Duodenal mucosa (tissue), 2 donors: ENCODE measurements at regions not wholly inside any gene's neighbourhood (a gene's known extent, or its start where the extent isn't known, plus 50 kb on each side); places are given as distances from the start of the nearest gene placed in this dataset.

Experiments
- H3K27ac ChIP-seq: one replicate; pipeline ENCODE4 v1.7.0; 2013; ENCODE audit warnings: low read depth, low read length
- H3K27me3 ChIP-seq, 2 donors: one replicate each; pipeline ENCODE4 v1.7.0; 2013; ENCODE audit warnings: low read length in 2 of 2, control low read depth in 1 of 2; ENCODE audit not compliant: insufficient read depth in 2 of 2, control insufficient read depth in 1 of 2
- H3K36me3 ChIP-seq, 2 donors: one replicate each; pipeline ENCODE4 v1.7.0; 2013; ENCODE audit warnings: low read length in 2 of 2, control low read depth in 1 of 2; ENCODE audit not compliant: insufficient read depth in 2 of 2, control insufficient read depth in 1 of 2
- H3K4me1 ChIP-seq, 2 donors: one replicate each; pipeline ENCODE4 v1.7.0; 2013; ENCODE audit warnings: low read length in 2 of 2, control low read depth in 1 of 2; ENCODE audit not compliant: insufficient read depth in 2 of 2, control insufficient read depth in 1 of 2
- H3K4me3 ChIP-seq, 2 donors: one replicate each; pipeline ENCODE4 v1.7.0; 2013; ENCODE audit warnings: low read length in 2 of 2, low read depth in 1 of 2
- H3K9ac ChIP-seq, 2 donors: one replicate each; pipeline ENCODE4 v1.7.0; 2013; ENCODE audit warnings: low read length in 2 of 2, low read depth in 1 of 2
- H3K9me3 ChIP-seq, 2 donors: one replicate each; pipeline ENCODE4 v1.7.0; 2013; ENCODE audit warnings: low read length in 2 of 2, control low read depth in 1 of 2; ENCODE audit not compliant: control insufficient read depth in 1 of 2

- Histone ChIP-seq H3K27ac (no peak overlapping the region), H3K9ac (no peak overlapping the region), H3K36me3 (no peaks in the 10 kb centered on the region), H3K27me3 (no peaks in the 10 kb centered on the region), H3K4me1 (no peaks in the 10 kb centered on the region), H3K9me3 (no peaks in the 10 kb centered on the region), H3K4me3 (no peak overlapping the region)
Measured at GRCh38 chr10:29181936-29182335, 106.9 kb upstream of the LYZL1 start.

DNA sequence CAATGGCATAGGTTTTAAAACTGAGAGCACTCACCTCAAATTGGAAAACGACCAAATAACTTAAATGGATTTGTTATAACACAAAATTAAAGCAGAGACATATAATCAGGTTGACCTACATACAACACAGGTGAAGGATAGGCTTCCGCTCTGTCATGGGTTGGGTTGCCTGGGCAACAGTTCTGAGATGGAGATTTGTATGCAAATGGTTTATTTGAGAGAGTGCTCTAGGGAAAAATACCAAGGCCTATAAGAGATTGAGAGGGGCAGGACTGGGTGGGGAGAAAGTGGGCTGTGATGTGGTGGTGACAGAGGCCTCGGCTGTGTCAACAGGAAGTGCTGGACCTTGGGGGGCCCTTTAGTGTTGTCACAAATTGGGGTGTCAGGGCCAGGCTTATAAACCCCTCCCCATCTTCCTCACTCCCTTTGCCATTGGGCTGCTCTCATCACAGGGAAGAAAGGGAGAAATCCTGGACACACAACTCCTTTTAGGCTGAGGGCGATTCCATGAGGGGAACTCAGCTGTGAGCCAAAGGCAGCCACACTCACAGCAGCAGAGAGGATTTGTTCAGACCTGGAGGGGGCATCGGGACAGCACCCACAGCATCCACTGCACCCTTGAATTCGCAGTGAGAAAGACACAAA, 105.4 kb upstream of the LYZL1 start:
- Histone ChIP-seq H3K36me3 (no peaks in the 10 kb centered on the region), H3K27ac (no peak overlapping the region), H3K4me3 (no peak overlapping the region), H3K4me1 (no peaks in the 10 kb centered on the region), H3K9me3 (no peaks in the 10 kb centered on the region), H3K9ac (no peak overlapping the region), H3K27me3 (no peaks in the 10 kb centered on the region)

DNA sequence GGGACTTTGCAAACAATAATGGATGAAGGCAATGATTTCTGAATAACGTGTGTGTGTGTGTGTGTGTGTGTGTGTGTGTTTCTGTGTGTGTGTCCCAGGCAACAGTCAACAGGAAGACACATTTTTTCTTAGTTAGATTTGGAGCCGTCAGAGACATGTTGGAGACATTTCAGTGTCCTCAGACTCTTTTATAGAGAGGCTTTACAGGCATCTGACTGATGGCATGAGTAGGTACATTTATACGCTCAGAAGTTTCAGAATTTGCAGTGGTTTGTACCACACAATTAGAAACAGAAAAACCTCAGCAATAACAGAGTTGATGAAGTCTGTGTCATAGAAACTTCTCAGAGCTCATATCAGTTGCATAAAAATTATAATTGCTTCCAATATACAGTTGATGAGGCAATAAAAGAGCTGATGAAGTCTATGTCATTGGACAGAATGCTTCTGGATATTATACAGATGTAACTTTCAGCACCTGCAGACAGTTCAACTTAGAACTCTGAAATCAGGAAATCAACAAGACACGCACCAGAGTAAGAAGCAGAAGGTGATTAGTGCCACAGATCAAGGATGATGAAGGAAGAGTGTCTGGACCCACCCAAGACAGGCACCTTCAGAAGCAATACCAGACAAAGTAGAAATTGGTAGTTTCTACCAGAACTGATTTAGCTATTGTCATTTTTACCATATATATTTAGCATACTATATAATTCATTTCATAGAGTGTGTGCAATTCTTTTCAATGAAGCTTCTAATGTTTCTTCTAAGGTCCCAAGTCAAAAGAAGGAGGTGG, 104.5 kb upstream of the LYZL1 start:
- Histone ChIP-seq H3K27me3 (no peaks in the 10 kb centered on the region), H3K4me1 (no peaks in the 10 kb centered on the region), H3K36me3 (no peaks in the 10 kb centered on the region), H3K27ac (no peak overlapping the region), H3K9ac (no peak overlapping the region), H3K9me3 (no peaks in the 10 kb centered on the region), H3K4me3 (no peak overlapping the region)

DNA sequence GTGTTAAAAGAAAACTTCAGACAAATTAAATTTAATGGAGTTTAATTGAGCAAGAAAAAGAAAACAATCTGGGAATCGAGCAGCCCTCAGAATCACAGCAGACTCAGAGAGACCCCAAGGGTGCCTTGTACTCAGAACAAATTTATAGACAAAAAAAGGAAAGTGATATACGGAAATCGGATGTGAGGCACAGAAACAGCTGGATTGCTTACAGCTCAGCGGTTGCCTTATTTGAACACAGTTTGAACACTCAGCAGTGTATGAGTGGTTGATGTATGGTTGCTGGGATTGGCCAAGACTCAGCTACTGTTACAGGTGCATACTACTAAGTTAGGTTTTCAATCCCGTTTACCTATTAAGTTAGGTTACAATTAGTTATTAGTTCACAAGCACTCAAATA, 103.8 kb upstream of the LYZL1 start:
- H3K27me3 ChIP-seq = no peaks in the 10 kb centered on the region
- no peaks in the 10 kb centered on the region for H3K36me3 ChIP-seq
- H3K9ac ChIP-seq = no peak overlapping the region
- no peak overlapping the region for H3K27ac ChIP-seq
- no peak overlapping the region for H3K4me3 ChIP-seq
- no peaks in the 10 kb centered on the region for H3K9me3 ChIP-seq
- H3K4me1 ChIP-seq = no peaks in the 10 kb centered on the region

- Histone ChIP-seq H3K4me1 (no peaks in the 10 kb centered on the region), H3K27me3 (no peaks in the 10 kb centered on the region), H3K9ac (no peak overlapping the region), H3K27ac (no peak overlapping the region), H3K4me3 (no peak overlapping the region), H3K9me3 (no peaks in the 10 kb centered on the region), H3K36me3 (no peaks in the 10 kb centered on the region)
Measured at GRCh38 chr10:29186221-29186620, 102.6 kb upstream of the LYZL1 start.

GRCh38 chr10:29189256-29189655, 99.6 kb upstream of the LYZL1 start:
- Histone ChIP-seq H3K4me1 (no peaks in the 10 kb centered on the region), H3K27ac (no peak overlapping the region)

GRCh38 chr10:29191674-29192073, 97.2 kb upstream of the LYZL1 start:
- Histone ChIP-seq H3K4me1 (no peaks in the 10 kb centered on the region), H3K36me3 (no peaks in the 10 kb centered on the region), H3K9ac (no peak overlapping the region), H3K27me3 (no peaks in the 10 kb centered on the region), H3K9me3 (no peaks in the 10 kb centered on the region), H3K4me3 (no peak overlapping the region), H3K27ac (no peak overlapping the region)

More at GRCh38 chr10:29189256-29189655, 99.6 kb upstream of the LYZL1 start:
- Histone ChIP-seq H3K27me3 (no peaks in the 10 kb centered on the region), H3K36me3 (no peaks in the 10 kb centered on the region), H3K9ac (no peak overlapping the region), H3K9me3 (no peaks in the 10 kb centered on the region), H3K4me3 (no peak overlapping the region)

GRCh38 chr10:29199339-29199738, 89.5 kb upstream of the LYZL1 start:
- no peaks in the 10 kb centered on the region for H3K36me3 ChIP-seq
- no peak overlapping the region for H3K4me3 ChIP-seq
- no peak overlapping the region for H3K27ac ChIP-seq
- no peaks in the 10 kb centered on the region for H3K4me1 ChIP-seq
- no peaks in the 10 kb centered on the region for H3K27me3 ChIP-seq
- no peaks in the 10 kb centered on the region for H3K9me3 ChIP-seq
- H3K9ac ChIP-seq = no peak overlapping the region

GRCh38 chr10:29199941-29200679, 88.8 kb upstream of the LYZL1 start:
- Histone ChIP-seq H3K4me1 (no peaks in the 10 kb centered on the region), H3K9ac (no peak overlapping the region), H3K9me3 (no peaks in the 10 kb centered on the region), H3K27me3 (no peaks in the 10 kb centered on the region), H3K27ac (no peak overlapping the region), H3K36me3 (no peaks in the 10 kb centered on the region), H3K4me3 (no peak overlapping the region)

DNA sequence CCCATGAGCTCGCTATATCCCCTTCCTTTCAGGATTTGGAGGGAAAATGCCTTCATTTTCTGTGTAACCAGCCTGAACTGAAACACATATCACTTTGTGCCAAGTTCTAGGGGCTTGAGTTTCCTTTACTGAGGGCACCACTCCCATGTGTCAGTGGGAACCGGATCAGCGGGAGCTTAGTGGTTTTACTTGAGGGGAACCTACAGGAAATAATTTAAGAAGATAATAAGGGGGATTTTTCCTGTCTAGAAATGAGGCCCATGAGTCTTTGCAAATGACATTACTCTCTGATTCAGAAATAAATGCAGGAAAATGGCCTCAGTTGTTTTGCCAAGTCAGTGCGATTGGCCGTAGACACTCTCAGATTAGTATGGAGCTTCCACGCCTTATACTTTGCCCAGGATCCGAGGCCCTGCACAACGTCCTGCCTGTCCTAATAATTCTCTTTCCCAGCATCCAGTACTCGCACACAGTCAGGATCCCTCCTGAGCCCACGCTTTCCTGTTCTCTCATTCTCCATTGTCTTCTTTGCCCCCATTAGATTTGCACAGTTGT, 86.4 kb upstream of the LYZL1 start:
- no peaks in the 10 kb centered on the region for H3K4me1 ChIP-seq
- no peaks in the 10 kb centered on the region for H3K36me3 ChIP-seq
- no peak overlapping the region for H3K9ac ChIP-seq
- H3K4me3 ChIP-seq = no peak overlapping the region
- no peaks in the 10 kb centered on the region for H3K9me3 ChIP-seq
- H3K27me3 ChIP-seq = no peaks in the 10 kb centered on the region
- no peak overlapping the region for H3K27ac ChIP-seq
